ENCODE measurements at regions not wholly inside any gene's neighbourhood (a gene's known extent, or its start where the extent isn't known, plus 50 kb on each side); places are given as distances from the start of the nearest gene placed in this dataset.

DNA sequence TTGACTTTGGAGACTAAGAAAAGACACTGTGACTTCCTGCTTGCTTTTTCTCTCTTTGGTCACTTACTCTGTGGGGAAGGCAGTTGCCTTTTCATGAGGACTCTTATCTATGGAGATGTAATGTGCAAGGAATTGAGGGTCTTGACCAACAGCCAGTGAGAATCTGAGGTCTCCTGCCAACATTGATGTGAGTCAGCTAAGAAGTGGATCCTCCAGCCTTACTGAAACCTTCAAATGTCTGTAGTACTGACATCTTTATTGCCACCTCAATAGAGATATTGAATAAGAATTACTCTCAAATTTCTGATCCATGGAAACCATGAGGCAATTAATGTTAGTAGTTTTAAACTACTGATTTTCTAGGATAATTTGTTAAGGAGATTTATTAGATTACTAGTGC lies 598.4 kb downstream of the ADGRL2 start:
- DNase-seq (ENCODE audit: low read depth): no peak
- H3K4me3 ChIP-seq (ENCODE audit: control insufficient read depth, low read depth, low read length): no peak overlapping the region
- TF ChIP-seq, protein P1, sequence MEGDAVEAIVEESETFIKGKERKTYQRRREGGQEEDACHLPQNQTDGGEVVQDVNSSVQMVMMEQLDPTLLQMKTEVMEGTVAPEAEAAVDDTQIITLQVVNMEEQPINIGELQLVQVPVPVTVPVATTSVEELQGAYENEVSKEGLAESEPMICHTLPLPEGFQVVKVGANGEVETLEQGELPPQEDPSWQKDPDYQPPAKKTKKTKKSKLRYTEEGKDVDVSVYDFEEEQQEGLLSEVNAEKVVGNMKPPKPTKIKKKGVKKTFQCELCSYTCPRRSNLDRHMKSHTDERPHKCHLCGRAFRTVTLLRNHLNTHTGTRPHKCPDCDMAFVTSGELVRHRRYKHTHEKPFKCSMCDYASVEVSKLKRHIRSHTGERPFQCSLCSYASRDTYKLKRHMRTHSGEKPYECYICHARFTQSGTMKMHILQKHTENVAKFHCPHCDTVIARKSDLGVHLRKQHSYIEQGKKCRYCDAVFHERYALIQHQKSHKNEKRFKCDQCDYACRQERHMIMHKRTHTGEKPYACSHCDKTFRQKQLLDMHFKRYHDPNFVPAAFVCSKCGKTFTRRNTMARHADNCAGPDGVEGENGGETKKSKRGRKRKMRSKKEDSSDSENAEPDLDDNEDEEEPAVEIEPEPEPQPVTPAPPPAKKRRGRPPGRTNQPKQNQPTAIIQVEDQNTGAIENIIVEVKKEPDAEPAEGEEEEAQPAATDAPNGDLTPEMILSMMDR (IDR thresholded peaks at IDR 0.05; ENCODE audit: control insufficient read depth, insufficient read depth, low read depth, low read length, missing control alignments): no peak

DNA sequence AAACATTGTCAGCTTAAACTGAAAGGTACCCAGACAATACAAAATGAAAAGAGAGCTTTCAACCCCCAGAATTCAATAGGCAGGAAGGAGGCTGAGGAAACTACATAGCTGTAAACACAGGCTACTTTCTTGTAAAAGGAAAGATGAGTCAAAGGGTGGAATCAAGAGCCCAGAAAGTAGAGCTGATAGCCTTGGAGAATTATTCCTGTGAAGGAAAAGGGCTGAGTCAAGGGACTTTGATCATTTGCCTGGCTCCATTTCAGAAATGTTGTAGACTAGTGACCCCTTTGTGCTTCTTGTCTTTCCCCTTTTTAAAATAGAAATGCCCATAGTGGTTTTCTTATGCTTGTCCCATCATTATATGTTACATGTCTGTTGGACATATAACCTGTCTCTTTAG lies 597.6 kb downstream of the ADGRL2 start:
- no peak overlapping the region for H3K4me3 ChIP-seq (ENCODE audit: control insufficient read depth, low read depth, low read length)
- TF ChIP-seq, protein P1 (IDR thresholded peaks at IDR 0.05; ENCODE audit: control insufficient read depth, insufficient read depth, low read depth, low read length, missing control alignments): no peak
- no peak for DNase-seq (ENCODE audit: low read depth)

DNA sequence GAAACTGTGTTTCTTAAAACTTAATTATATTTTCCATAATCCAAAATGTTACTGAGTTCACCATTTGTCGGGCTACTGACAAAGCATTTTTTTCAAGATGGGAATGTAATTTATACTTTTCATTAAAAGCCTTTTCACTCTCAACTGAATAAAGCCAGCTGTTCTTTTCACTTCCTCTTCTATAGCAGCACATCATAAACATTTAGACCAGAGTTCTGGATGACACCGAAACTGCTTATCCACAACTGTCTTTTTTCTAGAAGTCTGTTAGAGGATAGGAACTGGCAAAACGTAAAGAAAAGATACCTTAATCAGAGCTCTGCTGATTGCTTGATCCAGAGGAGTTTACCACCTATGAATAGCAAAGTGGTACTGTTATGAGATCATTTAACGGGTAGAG lies 594.7 kb downstream of the ADGRL2 start:
- no peak overlapping the region for H3K4me3 ChIP-seq (ENCODE audit: control insufficient read depth, low read depth, low read length)
- no peak for DNase-seq (ENCODE audit: low read depth)
- TF ChIP-seq, protein P1 (IDR thresholded peaks at IDR 0.05; ENCODE audit: control insufficient read depth, insufficient read depth, low read depth, low read length, missing control alignments): no peak

DNA sequence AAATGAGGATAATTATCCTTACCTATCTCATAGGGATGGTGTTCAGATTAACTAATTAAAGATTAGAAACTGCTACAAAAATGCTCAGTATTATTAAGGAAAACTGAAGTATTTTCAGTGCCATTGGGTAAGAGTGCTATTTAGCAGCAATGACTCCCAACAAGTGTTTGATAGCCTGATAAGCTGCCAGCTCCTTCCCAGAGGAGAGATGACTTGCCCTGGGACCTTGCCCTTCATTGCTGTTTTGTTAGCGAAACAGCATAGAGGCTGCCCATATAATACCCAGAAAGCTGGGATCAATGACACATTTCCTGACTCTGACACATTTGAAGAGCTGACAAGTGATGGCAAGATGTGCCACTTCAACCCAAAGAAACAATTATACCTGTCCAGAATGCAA lies 592.2 kb downstream of the ADGRL2 start:
- H3K4me3 ChIP-seq (ENCODE audit: control insufficient read depth, low read depth, low read length): no peak overlapping the region
- TF ChIP-seq, protein P1 (IDR thresholded peaks at IDR 0.05; ENCODE audit: control insufficient read depth, insufficient read depth, low read depth, low read length, missing control alignments): no peak
- no peak for DNase-seq (ENCODE audit: low read depth)

DNA sequence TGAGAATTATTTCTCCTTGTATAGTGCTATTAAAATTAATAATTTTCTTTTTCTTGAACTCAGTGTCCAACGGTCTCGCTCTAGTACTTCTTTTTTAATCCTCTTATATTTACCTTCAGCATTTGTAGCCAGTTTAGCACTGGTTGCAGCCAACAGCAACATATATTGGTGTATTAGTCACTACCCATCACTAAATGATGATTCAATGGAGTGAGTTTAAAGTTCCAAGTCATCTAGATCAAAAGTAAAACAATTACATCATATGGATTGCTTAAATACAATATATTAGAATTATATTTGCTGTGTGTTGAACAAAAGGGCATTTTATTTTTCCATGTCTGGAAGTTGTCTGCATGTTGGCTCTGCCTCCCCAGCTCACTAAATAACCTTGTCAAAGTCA lies 591.8 kb downstream of the ADGRL2 start:
- DNase-seq (ENCODE audit: low read depth): no peak
- TF ChIP-seq, protein P1 (IDR thresholded peaks at IDR 0.05; ENCODE audit: control insufficient read depth, insufficient read depth, low read depth, low read length, missing control alignments): no peak
- no peak overlapping the region for H3K4me3 ChIP-seq (ENCODE audit: control insufficient read depth, low read depth, low read length)

DNA sequence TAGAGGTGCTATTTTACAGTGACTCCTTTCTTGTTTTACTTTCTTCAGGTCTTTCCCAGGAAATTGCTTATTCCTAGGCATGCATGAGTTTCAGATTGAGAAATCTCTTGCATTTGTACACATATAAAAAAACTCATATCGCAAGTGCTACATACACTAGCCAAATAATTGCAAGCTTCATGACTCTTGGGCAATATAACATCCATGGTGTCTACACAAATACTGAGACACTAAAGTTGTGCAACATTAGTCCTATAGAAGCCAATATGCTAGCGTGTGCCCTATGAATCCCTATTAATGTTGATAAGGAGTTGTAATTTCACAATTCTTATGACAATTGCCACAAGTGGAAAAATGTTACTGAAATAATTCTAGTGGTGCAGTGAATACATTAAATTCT lies 591.0 kb downstream of the ADGRL2 start:
- no peak overlapping the region for H3K4me3 ChIP-seq (ENCODE audit: control insufficient read depth, low read depth, low read length)
- TF ChIP-seq, protein P1 (IDR thresholded peaks at IDR 0.05; ENCODE audit: control insufficient read depth, insufficient read depth, low read depth, low read length, missing control alignments): no peak
- DNase-seq (ENCODE audit: low read depth): no peak

DNA sequence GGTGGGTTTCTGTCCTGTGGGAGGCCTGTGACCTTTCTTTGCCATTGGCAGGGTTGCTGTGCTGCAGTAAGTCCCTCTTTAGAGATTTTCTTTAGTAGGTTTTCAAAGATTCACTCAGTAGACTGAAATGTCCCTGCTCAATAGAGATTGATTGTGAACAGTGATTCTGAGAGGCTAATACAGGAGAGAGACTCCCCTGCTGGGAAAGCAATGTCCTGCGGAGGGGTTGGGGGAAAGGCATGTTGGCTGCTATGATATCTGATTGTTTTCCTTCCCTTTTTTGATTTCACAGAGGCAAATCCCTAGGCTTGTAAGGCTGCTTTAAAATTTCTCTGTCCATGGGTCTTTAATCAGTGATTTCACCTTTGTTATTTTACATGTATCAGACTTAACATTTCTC lies 589.9 kb downstream of the ADGRL2 start:
- TF ChIP-seq, protein P1 (IDR thresholded peaks at IDR 0.05; ENCODE audit: control insufficient read depth, insufficient read depth, low read depth, low read length, missing control alignments): no peak
- H3K4me3 ChIP-seq (ENCODE audit: control insufficient read depth, low read depth, low read length): no peak overlapping the region
- no peak for DNase-seq (ENCODE audit: low read depth)
